DOHH2 (cell line): ENCODE measurements at regions not wholly inside any gene's neighbourhood (a gene's known extent, or its start where the extent isn't known, plus 50 kb on each side); places are given as distances from the start of the nearest gene placed in this dataset.

ENCODE experiments used
- H3F3A ChIP-seq: fragments of 200-600 bp; sonication (generic), shearing (Covaris generic); 2 replicates; pipeline ENCODE4 v1.6.0; 2016; ENCODE audit warnings: antibody characterized with exemption, mild to moderate bottlenecking; ENCODE audit not compliant: control insufficient read depth, insufficient read depth
- H3K27ac ChIP-seq: fragments of 200-600 bp; sonication (generic); 2 replicates; pipeline ENCODE4 v1.5.1; 2014; ENCODE audit warnings: low read depth, mild to moderate bottlenecking, low read length, moderate library complexity
- H3K27me3 ChIP-seq: fragments of 200-600 bp; sonication (generic); 2 replicates; pipeline ENCODE4 v1.6.1; 2014; ENCODE audit warnings: mild to moderate bottlenecking, low read length, mixed read lengths; ENCODE audit not compliant: control insufficient read depth
- H3K36me3 ChIP-seq: fragments of 200-600 bp; sonication (generic); 2 replicates; pipeline ENCODE4 v1.6.1; 2014; ENCODE audit warnings: mild to moderate bottlenecking, low read length, moderate library complexity, mixed read lengths; ENCODE audit not compliant: control insufficient read depth
- H3K4me1 ChIP-seq: fragments of 200-600 bp; sonication (generic); 2 replicates; pipeline ENCODE4 v1.6.1; 2014; ENCODE audit warnings: mild to moderate bottlenecking, low read length, mixed read lengths; ENCODE audit not compliant: control insufficient read depth
- H3K4me2 ChIP-seq: fragments of 200-600 bp; sonication (generic); 2 replicates; pipeline ENCODE4 v1.6.0; 2014; ENCODE audit warnings: mild to moderate bottlenecking, low read length, moderate library complexity
- H3K4me3 ChIP-seq: fragments of 200-600 bp; sonication (generic); 2 replicates; pipeline ENCODE4 v1.5.1; 2014; ENCODE audit warnings: mild to moderate bottlenecking, low read length, mixed read lengths
- H3K79me2 ChIP-seq: fragments of 200-600 bp; sonication (generic); 2 replicates; pipeline ENCODE4 v1.6.1; 2014; ENCODE audit warnings: mild to moderate bottlenecking, low read length, mixed read lengths; ENCODE audit not compliant: control insufficient read depth
- H3K9me2 ChIP-seq: fragments of 200-600 bp; sonication (generic); replicated peaks from 2 replicates; pipeline ENCODE4 v1.6.1; 2014; ENCODE audit warnings: mild to moderate bottlenecking, low read length, mixed read lengths; ENCODE audit not compliant: control insufficient read depth
- H3K9me3 ChIP-seq: fragments of 200-600 bp; sonication (generic); 2 replicates; pipeline ENCODE4 v1.6.1; 2014; ENCODE audit warnings: antibody characterized with exemption, low read length, mixed read lengths; ENCODE audit not compliant: control insufficient read depth, insufficient read depth
- H4K20me1 ChIP-seq: fragments of 200-600 bp; sonication (generic); 2 replicates; pipeline ENCODE4 v1.6.0; 2014; ENCODE audit warnings: low read depth, mild to moderate bottlenecking, antibody characterized with exemption, low read length, moderate library complexity; ENCODE audit not compliant: control insufficient read depth, insufficient read depth
- EZH2phosphoT487 ChIP-seq: fragments of 200-600 bp; sonication (generic); IDR thresholded peaks from 2 replicates; pipeline ENCODE4 v1.6.1; 2017; ENCODE audit warnings: borderline replicate concordance, mild to moderate bottlenecking, antibody characterized with exemption, low read length, moderate library complexity, mixed read lengths
- TF ChIP-seq, protein P1 (sequence below): fragments of 200-600 bp; sonication (generic); IDR thresholded peaks from one replicate; pipeline ENCODE4 v1.5.1; 2014; ENCODE audit warnings: antibody characterized with exemption, mild to moderate bottlenecking, low read depth, low read length; ENCODE audit not compliant: poor library complexity, severe bottlenecking

DNA sequence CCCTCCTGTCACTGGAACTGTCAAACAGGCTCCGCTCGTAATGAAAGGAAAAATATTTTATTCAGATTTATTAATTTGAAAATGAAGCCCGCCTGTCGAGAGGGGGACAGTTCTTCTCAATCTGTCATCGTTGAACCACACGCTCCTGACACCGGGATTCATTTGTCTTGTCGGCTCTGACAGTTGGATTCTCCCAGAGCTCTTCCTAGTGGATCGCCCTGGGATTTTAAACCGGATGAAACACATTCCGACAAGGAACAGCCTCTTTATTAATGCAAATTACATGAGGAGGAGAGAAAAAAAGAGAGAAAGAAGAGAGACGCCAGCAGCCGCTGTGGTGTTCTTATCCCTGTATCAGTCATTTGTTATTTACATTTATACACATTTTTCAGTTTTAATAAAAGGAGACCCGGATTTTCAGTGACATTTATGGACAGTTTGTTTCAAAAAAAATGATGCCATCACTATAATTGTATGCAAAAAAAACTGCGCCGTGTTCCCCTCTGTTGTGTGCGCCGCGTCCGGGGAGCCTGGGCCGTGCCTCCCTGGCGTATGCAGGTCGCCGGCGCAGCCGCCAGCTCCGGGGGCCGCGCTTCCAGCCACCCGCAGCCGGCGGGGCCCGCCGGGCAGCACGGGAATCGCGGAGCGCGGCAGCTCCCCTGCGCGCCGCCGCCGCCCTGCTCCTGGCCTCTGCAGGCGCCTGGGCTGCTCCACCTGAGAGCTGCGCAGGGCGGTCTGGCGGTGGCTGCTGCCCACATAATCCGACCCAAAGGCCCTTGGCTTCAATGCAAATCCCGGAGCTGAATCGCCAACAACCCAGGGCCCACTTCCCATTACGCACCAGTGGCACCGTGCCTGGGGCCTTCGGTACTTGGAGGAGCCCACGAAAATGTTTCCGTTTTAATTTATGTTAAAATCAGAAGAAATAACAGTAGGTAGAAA is 237.9 kb upstream of the PBX1 start:
- TF ChIP-seq, protein P1, sequence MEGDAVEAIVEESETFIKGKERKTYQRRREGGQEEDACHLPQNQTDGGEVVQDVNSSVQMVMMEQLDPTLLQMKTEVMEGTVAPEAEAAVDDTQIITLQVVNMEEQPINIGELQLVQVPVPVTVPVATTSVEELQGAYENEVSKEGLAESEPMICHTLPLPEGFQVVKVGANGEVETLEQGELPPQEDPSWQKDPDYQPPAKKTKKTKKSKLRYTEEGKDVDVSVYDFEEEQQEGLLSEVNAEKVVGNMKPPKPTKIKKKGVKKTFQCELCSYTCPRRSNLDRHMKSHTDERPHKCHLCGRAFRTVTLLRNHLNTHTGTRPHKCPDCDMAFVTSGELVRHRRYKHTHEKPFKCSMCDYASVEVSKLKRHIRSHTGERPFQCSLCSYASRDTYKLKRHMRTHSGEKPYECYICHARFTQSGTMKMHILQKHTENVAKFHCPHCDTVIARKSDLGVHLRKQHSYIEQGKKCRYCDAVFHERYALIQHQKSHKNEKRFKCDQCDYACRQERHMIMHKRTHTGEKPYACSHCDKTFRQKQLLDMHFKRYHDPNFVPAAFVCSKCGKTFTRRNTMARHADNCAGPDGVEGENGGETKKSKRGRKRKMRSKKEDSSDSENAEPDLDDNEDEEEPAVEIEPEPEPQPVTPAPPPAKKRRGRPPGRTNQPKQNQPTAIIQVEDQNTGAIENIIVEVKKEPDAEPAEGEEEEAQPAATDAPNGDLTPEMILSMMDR: no peak
- no peak for TF ChIP-seq EZH2phosphoT487
- no peaks in the 10 kb centered on the region for H4K20me1 ChIP-seq
- H3K27me3 ChIP-seq: no peaks in the 10 kb centered on the region
- no peak overlapping the region for H3K4me2 ChIP-seq
- H3K4me3 ChIP-seq: no peak overlapping the region
- H3K4me1 ChIP-seq: no peaks in the 10 kb centered on the region
- H3K9me3 ChIP-seq: peaks cover 6% of the 10 kb centered on the region; the same call in 1 of the 2 replicates
- no peaks in the 10 kb centered on the region for H3F3A ChIP-seq
- H3K27ac ChIP-seq: no peak overlapping the region
- no peaks in the 10 kb centered on the region for H3K36me3 ChIP-seq
- H3K79me2 ChIP-seq: no peaks in the 10 kb centered on the region
- no peaks in the 10 kb centered on the region for H3K9me2 ChIP-seq

DNA sequence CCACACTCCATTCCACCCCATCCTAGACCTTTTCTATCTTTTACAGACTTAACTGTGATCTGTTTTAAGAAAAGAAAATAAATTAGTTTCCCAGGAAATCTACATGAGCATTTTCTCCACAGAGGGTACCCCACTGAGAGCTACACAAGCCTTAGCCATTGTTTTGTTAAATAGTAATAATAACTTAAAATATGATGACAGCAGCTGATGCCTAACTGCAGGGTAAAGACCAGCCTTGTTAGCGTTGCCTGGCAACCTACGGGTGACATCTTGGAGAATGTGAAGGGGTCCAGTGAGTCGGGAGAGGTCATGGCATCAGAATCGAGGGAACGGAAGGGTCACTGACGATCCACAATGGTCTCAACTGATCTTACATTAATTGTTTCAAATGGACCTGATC is 233.2 kb upstream of the PBX1 start:
- no peak overlapping the region for H3K4me2 ChIP-seq
- H3K9me3 ChIP-seq: peaks cover 6% of the 10 kb centered on the region; the same call in 1 of the 2 replicates
- H3K9me2 ChIP-seq: no peaks in the 10 kb centered on the region
- no peak overlapping the region for H3K27ac ChIP-seq
- H3K4me1 ChIP-seq: no peaks in the 10 kb centered on the region
- H3K36me3 ChIP-seq: no peaks in the 10 kb centered on the region
- no peaks in the 10 kb centered on the region for H3K27me3 ChIP-seq
- no peaks in the 10 kb centered on the region for H3F3A ChIP-seq
- TF ChIP-seq, protein P1: no peak
- no peak for TF ChIP-seq EZH2phosphoT487
- H3K4me3 ChIP-seq: no peak overlapping the region
- H4K20me1 ChIP-seq: no peaks in the 10 kb centered on the region
- no peaks in the 10 kb centered on the region for H3K79me2 ChIP-seq

DNA sequence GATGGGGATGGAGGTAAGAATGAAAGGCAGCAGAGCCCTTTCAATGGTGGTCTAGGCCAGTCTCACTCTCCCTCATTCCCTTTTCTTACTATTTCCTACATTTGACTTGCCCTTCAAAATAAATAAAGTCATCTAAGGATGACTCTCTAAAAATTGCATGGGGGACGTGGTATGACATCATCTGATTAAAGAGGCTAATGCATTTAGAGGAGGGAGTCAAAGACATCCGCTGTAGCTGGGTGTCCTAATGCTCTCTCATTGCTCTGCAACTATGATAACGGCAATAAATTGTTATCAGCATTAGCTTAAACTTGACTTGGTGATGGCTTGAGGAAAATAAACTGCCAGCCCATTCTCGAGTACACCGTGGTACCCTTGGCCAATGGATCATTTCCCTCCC is 225.6 kb upstream of the PBX1 start:
- no peak overlapping the region for H3K4me3 ChIP-seq
- no peaks in the 10 kb centered on the region for H3K9me3 ChIP-seq
- no peaks in the 10 kb centered on the region for H3K4me1 ChIP-seq
- H3K27ac ChIP-seq: no peak overlapping the region
- H4K20me1 ChIP-seq: no peaks in the 10 kb centered on the region
- no peaks in the 10 kb centered on the region for H3K36me3 ChIP-seq
- no peak overlapping the region for H3K4me2 ChIP-seq
- TF ChIP-seq, protein P1: no peak
- H3K9me2 ChIP-seq: no peaks in the 10 kb centered on the region
- H3K27me3 ChIP-seq: no peaks in the 10 kb centered on the region
- no peaks in the 10 kb centered on the region for H3K79me2 ChIP-seq
- no peaks in the 10 kb centered on the region for H3F3A ChIP-seq
